Urothelium cell line (cell line): ENCODE measurements at regions not wholly inside any gene's neighbourhood (a gene's known extent, or its start where the extent isn't known, plus 50 kb on each side); places are given as distances from the start of the nearest gene placed in this dataset.

Source experiments
- DNase-seq: peaks from one replicate; pipeline ENCODE4 v3.0.0; 2011; ENCODE audit warnings: low spot score, mixed read lengths
- FAIRE-seq: peaks from 2 replicates; lab custom pipeline; 2011; peaks lifted over from hg19 to GRCh38; lab: Jason Lieb, UNC

GRCh38 chrX:34999702-35000101, 57.1 kb downstream of the FAM47B start:
- DNase-seq = no peak
- no peak for FAIRE-seq

- DNase-seq = no peak
- FAIRE-seq = no peak
Observed at GRCh38 chrX:35006361-35006760, 63.8 kb downstream of the FAM47B start.

- no peak for FAIRE-seq
Observed at GRCh38 chrX:35015621-35016020, 73.0 kb downstream of the FAM47B start.

GRCh38 chrX:35016051-35016450, 73.5 kb downstream of the FAM47B start:
- DNase-seq (peak; percentile 1), FAIRE-seq (no peak)

More at GRCh38 chrX:35015621-35016020, 73.0 kb downstream of the FAM47B start:
- DNase-seq = no peak

GRCh38 chrX:35017284-35017683, 74.7 kb downstream of the FAM47B start:
- no peak for FAIRE-seq
- no peak for DNase-seq

- DNase-seq (no peak), FAIRE-seq (no peak)
Observed at GRCh38 chrX:35023683-35024082, 81.1 kb downstream of the FAM47B start.

- FAIRE-seq = no peak
- no peak for DNase-seq
Observed at GRCh38 chrX:35025820-35026219, 83.2 kb downstream of the FAM47B start.

GRCh38 chrX:35040871-35041270, 98.3 kb downstream of the FAM47B start:
- no peak for FAIRE-seq
- DNase-seq = no peak

- no peak for FAIRE-seq
- DNase-seq = no peak
Observed at GRCh38 chrX:35046660-35047296, 104.2 kb downstream of the FAM47B start.

GRCh38 chrX:35076061-35076460, 133.5 kb downstream of the FAM47B start:
- no peak for FAIRE-seq
- DNase-seq = no peak

- DNase-seq (no peak), FAIRE-seq (no peak)
Observed at GRCh38 chrX:35090801-35091200, 148.2 kb downstream of the FAM47B start.

GRCh38 chrX:35098419-35098818, 155.8 kb downstream of the FAM47B start:
- no peak for DNase-seq
- FAIRE-seq = no peak

GRCh38 chrX:35101901-35102300, 159.3 kb downstream of the FAM47B start:
- DNase-seq (no peak), FAIRE-seq (no peak)

GRCh38 chrX:35104626-35105025, 162.0 kb downstream of the FAM47B start:
- FAIRE-seq (no peak), DNase-seq (no peak)

GRCh38 chrX:35115205-35115604, 172.6 kb downstream of the FAM47B start:
- DNase-seq = no peak
- no peak for FAIRE-seq

GRCh38 chrX:35122756-35123155, 180.2 kb downstream of the FAM47B start:
- FAIRE-seq (no peak), DNase-seq (no peak)

GRCh38 chrX:35149517-35149916, 206.9 kb downstream of the FAM47B start:
- DNase-seq (no peak), FAIRE-seq (no peak)

GRCh38 chrX:35150052-35150451, 207.5 kb downstream of the FAM47B start:
- FAIRE-seq = no peak
- DNase-seq = no peak

GRCh38 chrX:35150642-35151239, 208.1 kb downstream of the FAM47B start:
- DNase-seq = no peak
- no peak for FAIRE-seq

- FAIRE-seq = no peak
- DNase-seq = no peak
Observed at GRCh38 chrX:35166023-35166422, 223.4 kb downstream of the FAM47B start.
